Activated CD4-positive, alpha-beta T cell treated with anti-CD3 and anti-CD28 coated beads, Interleukin-2, Interleukin-4, amounts not matched to agents 100 ng/mL and 50 ng/mL, durations not matched to agents 16 hours and 8 hours (primary cell): ENCODE measurements at regions not wholly inside any gene's neighbourhood (a gene's known extent, or its start where the extent isn't known, plus 50 kb on each side); places are given as distances from the start of the nearest gene placed in this dataset.

Experiments used
- DNase-seq: peaks from one replicate; pipeline ENCODE4 v3.0.0-alpha.2; 2020; ENCODE audit warnings: low spot score

GRCh38 chr2:7289697-7290096, 372.5 kb downstream of the RNF144A start:
- DNase-seq: no peak

- DNase-seq: no peak
Observed at GRCh38 chr2:7292154-7292691, 375.0 kb downstream of the RNF144A start.

GRCh38 chr2:7309582-7309981, 392.4 kb downstream of the RNF144A start:
- DNase-seq: no peak

- no peak for DNase-seq
Observed at GRCh38 chr2:7324706-7325105, 407.5 kb downstream of the RNF144A start.

GRCh38 chr2:7325186-7325585, 408.0 kb downstream of the RNF144A start:
- no peak for DNase-seq

- DNase-seq: no peak
Observed at GRCh38 chr2:7329465-7329864, 412.3 kb downstream of the RNF144A start.

GRCh38 chr2:7333189-7333765, 416.1 kb downstream of the RNF144A start:
- no peak for DNase-seq

- DNase-seq: no peak
Observed at GRCh38 chr2:7333960-7334493, 416.8 kb downstream of the RNF144A start.

- no peak for DNase-seq
Observed at GRCh38 chr2:7338961-7339360, 421.7 kb downstream of the RNF144A start.

- no peak for DNase-seq
Observed at GRCh38 chr2:7346336-7346735, 429.1 kb downstream of the RNF144A start.

- peak; percentile 8 for DNase-seq
Observed at GRCh38 chr2:7348761-7349160, 431.5 kb downstream of the RNF144A start.

- DNase-seq: no peak
Observed at GRCh38 chr2:7352191-7352590, 435.0 kb downstream of the RNF144A start.

GRCh38 chr2:7353571-7353970, 436.4 kb downstream of the RNF144A start:
- no peak for DNase-seq

GRCh38 chr2:7355781-7356180, 438.6 kb downstream of the RNF144A start:
- no peak for DNase-seq

GRCh38 chr2:7356909-7357584, 439.8 kb downstream of the RNF144A start:
- no peak for DNase-seq

- DNase-seq: no peak
Observed at GRCh38 chr2:7357993-7358392, 440.8 kb downstream of the RNF144A start.

- DNase-seq: no peak
Observed at GRCh38 chr2:7358865-7359447, 441.7 kb downstream of the RNF144A start.

GRCh38 chr2:7363906-7364305, 446.7 kb downstream of the RNF144A start:
- no peak for DNase-seq

GRCh38 chr2:7368211-7368610, 451.0 kb downstream of the RNF144A start:
- DNase-seq: no peak

- no peak for DNase-seq
Observed at GRCh38 chr2:7373156-7373555, 455.9 kb downstream of the RNF144A start.

GRCh38 chr2:7375901-7376300, 458.7 kb downstream of the RNF144A start:
- no peak for DNase-seq

GRCh38 chr2:7377916-7378569, 460.8 kb downstream of the RNF144A start:
- DNase-seq: no peak

GRCh38 chr2:7378591-7378990, 461.4 kb downstream of the RNF144A start:
- DNase-seq: no peak
